RPMI8226 (cell line): ENCODE measurements at regions not wholly inside any gene's neighbourhood (a gene's known extent, or its start where the extent isn't known, plus 50 kb on each side); places are given as distances from the start of the nearest gene placed in this dataset.

Source experiments
- DNase-seq: peaks from one replicate; pipeline ENCODE4 v3.0.0-alpha.2; 2015

DNA sequence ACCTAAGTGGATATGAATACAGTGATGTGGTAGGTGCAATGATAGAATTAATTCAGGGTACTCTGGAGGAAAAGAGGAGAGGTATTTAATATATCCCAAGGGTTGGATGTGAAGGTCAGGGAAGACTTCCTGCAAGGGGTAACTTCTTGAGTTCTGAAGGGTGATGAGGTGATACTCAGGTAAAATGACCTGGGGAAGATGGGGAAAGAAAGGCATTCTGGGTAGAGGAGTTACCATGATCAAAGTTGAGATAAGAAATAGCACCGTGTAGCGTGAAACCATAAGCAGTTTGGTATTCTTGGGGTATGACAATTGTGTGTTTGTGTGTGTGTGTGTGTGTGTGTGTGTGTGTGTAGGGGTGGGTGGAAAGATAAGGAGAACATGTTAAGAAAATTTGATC is 270.4 kb upstream of the LCORL start:
- no peak for DNase-seq

DNA sequence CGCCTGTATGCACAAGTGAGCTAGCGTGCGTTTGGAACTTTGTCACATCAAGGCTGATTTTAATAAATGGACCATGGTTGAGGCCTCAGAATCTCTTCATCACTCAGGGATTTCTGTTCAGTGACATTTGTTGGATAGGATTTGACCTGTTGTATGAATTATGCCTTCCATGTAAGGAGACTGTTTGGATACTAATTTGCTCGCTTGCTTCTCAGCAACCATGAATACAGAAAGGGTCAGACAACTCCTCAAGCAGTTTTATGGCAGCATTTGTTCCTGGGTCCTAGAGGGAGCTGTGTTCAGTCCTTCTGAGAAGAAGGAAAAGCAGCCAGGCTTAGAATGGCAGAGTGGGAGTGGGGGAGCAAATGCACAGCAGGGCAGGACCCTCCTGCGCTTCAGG is 269.7 kb upstream of the LCORL start:
- no peak for DNase-seq

DNA sequence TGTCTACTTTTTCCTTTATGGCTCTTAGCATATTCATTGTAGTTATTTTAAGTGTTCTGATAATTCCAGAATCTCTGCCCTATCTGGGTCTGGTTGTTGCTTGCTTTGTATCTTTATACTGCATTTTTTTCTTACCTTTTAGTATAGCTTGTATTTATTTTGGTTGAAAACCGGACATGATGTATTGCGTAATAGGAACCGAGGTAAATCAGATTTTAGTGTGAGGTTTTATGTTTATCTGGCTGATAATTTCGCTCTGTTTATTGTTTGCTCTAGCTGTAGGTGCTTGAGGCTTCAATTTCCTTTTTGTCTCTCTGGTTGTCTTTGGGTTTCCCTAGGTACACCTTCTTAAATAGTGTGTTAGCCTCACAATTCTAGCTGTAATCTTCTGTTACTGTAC is 263.8 kb upstream of the LCORL start:
- DNase-seq, result no peak

DNA sequence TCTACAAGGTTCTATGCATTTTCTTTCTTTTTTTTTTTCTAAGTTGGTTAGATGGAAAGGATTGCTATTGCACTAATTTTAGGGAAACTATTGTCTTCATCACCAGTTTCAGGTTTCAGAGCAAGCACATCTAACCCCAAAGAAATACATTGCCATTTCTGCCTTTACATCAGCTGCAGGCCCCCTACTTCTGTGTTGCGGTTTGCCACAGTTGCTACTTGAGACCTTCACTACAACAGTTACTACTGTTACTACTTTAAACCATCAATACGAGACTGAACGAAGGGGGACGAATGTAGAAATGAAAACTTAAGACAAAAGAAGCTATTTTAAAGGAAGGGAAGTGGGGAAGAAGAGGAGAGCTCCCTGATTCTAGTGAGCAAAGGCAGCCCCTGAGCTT is 256.7 kb upstream of the LCORL start:
- no peak for DNase-seq

DNA sequence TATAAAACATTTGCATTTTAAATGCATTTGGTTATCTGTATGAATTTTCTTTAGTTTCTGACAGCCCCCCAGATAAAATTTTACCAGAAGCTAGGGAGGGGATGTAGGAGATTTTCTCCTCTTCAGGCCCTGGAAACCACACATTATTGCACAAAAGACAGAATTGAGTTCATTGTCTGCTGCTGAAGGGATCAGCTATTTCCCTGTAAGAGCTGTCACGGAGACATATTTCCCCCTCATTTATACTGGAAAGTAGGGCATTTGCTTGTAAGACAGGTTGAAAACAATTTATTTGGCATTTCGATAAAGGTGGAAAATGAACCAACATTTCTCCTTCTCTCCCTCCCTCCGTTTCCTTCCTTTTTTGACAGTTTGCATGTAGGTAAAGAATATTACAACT is 241.3 kb upstream of the LCORL start:
- no peak for DNase-seq

DNA sequence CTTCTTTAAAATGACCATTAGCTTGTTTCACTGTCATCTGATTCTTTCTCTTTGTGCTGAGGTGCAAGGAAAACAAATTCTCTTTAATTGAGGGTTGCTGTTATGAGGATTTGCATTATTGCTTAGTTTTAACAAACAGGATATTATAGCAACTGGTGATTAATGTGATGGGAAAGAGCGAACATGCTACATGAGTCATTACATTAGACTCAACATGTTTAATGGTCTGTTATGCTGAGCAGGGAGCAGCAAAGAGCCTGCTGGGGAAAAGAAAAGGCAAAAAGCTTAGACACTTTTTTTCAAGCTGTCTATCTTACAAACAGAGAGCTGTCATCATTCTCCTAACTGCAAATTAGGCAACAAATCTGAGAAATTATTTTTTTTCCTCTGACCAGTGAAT is 230.5 kb upstream of the LCORL start:
- DNase-seq, result no peak

DNA sequence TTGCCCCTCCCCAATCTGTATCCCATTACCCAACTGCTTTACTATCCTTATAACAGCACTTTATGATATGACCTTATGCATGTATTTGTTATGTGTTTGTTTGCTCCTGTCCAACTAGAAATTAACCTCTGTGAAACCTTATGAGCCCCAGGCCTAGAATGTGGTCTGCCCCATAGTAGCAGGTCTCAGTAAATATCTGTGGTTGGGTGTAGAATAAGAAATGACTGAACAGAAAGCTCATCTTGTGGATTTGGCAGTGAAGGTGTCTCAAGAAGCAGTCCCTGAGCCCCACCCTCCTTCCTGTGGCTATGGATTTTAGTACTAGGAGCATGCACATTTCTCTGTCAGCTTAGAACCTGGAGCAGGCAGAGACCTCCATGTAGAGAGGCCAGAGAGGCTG is 229.0 kb upstream of the LCORL start:
- no peak for DNase-seq

DNA sequence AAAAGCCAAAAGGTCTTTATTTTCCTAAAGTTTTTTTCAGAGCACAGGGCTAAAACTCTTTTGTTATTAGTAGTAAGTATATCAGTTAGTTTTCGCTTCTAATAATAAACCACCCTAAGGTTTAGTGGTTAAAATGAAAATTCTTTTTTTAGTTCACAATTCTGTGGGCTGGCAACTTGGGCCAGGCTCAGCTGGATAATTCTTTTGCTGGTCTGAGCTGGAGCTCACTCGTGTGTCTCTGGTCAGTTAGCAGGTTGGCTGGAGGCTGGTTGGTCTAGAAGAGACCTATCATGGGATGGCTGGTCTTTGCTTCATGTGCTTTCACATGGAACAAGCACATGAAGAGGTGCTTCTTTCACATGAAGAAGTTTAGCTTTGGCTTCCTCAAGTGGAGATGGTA is 227.1 kb upstream of the LCORL start:
- DNase-seq, result no peak

DNA sequence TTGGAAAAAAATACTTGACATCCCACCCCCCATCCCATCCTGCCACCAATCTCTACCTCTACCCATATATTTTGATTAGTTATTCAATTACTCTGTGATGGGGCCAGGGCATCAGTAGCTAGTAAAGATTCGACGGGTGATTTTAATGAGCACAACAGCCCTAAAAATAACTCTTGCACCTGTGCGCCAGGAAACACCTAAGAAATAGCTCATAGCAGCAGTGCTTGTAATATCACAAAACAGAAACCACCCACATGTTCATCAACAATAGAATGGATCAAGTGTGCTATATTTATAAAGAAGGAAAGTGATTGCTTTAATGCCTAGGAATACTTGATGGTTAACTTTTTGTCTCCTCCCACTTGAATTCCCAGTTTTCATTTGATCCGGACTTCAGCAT is 225.6 kb upstream of the LCORL start:
- DNase-seq, result peak; percentile 35

DNA sequence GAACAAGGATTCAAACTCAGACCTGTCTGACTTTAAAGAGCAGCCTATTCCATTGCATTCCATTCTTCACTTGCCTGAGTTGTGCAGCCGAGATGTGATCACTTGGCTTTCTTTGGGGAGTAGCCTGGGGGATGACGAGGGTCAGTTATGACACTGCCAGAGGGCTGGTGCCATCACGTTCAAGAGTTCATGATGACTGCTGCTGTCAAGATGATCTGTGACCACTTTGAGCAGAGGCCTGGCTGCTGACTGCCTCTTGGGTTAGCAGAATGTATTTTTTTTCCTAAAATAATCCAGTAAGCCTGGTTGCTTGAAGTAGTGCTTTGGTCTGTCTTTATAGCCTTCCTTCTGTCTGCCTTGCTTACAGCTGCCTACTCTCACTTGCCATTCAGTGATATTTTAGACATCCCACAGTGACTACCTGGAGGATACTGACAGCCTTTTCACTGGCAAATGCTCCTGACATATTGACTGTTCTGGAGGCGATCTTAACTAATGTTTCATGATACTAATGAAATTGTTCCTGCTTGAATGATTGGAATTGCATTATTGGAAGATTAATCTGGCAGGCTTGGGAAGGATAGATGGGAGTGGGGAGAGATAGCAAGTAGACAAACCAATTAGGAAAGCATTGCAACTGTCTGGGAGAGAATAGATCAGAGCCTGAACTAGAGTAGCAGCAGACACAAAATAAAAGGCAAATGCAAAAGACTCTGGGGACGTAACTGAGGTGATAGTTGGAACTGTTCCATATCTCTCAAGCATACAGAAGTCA is 221.6 kb upstream of the LCORL start:
- DNase-seq, result no peak

DNA sequence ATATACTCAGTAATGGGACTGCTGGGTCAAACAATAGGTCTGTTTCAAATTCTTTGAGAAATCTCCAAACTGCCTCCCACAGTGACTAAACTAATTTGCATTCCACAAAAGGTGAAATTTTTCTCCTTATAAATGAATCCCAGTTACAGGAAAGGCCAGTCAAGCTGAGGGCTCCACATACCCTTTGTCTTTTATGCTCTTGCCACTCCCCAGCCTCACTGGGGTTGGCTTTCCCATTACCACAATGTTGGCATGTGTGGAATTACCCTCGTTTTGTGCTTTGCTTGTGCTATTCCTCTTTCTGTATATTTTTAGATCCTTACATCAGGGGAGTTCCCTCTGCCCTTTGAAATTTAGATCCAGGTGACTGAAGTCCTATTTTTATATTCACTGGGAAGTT is 220.2 kb upstream of the LCORL start:
- no peak for DNase-seq

DNA sequence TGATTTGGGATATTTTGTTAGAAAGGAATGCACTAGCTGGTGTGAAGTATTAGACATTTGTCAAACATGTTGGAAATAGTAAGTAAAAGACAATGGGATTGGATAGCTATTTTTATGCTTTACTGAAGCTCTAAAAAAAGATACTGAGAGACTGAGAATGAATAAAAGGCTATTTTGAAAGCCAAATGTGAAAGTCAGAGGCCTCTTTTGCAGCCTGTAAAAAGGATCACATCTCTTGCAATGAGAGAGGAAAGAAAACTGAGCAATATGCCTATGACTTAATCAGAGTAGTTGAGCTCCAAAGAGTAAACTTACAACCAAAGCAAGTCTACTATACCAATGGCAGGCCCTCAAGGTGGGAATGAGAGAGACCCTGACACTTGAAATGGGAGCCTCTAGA is 212.6 kb upstream of the LCORL start:
- no peak for DNase-seq

DNA sequence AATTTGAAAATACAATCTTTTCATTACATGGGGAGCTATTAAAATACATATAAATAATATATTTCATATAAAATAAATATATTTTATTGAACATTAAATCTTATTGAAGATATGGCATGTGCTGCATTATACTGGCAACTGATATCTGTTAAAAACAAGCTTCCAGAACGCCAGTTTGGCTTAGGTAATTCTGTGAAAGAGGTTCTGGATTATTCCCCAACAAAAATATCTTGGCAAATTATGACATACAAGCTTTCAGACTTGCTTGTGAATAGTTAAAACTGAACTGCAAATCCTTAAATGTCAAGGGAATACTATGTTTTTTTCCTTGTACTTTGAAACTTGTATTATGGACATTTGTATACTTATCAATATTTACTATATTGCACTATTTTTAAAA is 210.2 kb upstream of the LCORL start:
- no peak for DNase-seq

DNA sequence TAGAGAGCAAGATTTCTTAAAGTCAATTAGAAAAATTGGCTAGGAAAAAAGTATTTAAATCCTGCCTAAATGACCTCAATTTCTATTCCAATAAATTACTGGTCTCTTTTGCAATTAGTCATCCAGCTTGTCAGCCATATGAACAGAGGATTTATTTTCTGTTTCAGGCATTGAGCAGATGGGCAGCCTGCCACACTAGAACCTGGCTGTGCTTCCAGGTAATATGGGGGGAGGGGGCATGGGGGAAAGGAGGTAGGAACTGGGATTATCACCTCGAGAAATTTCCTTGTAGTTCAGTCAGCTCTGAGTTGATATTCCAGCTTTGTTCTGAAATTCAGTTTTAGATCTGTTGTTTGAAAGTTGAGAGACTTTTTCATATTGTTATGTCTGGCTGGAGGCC is 206.3 kb upstream of the LCORL start:
- DNase-seq, result no peak

DNA sequence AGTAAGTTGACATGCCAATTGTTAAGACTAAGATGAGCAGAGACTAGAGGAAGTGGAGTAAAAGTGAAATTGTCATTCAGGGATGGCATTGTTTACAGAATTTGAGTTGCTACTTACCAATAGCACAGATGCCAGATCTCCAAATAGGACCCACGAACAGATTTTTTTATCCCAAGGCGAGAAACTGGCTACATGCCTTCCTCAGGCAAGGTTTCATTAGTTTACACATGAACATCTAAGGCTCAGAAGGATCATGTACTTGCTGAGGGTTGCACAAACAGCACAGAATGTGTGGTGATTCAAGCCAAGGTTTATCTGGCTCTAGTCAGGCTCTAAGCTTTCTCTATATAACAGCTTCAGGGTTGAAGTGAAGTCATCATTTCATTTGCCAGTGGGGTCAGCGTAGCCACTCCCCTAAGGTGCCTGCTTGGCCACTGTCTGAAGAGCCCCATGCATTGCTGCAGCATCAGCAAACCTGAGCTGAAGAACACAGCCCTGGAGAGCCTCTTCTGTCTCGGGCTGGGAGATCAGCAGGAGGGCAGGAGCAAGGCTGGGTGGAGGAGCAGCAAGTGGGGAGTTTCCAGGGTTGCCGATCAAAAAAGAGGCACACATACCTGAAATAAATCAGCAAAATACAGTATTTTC is 193.0 kb upstream of the LCORL start:
- DNase-seq, result peak; percentile 75

DNA sequence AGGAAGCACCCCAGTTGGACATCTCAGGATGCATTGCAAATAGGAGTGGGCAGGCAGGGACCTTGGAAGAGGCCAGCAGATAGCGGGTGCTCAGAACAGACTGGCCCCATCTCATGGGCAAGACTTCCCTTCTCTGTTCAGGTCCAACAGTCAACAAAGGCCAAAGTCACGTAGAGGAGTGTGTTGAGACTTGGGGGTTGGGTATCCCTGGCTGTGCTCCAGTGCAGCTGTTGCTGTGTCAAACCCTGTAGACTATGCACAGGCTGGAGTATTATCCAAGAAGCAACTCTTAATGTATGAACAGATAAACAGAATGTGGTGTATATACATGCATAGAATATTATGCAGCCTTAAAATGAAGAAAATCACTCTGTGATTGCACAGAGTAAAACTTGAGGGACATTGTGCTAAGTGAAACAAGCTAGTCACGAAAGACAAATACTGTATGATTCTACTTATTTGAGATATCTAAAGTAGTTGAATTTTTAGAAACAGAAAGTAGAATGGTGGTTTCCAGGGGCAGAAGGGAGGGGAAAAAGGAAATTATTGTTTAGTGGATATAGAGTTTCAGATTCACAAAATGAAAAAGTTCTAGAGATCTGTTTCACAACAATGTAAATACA is 192.1 kb upstream of the LCORL start:
- DNase-seq, result peak; percentile 54

DNA sequence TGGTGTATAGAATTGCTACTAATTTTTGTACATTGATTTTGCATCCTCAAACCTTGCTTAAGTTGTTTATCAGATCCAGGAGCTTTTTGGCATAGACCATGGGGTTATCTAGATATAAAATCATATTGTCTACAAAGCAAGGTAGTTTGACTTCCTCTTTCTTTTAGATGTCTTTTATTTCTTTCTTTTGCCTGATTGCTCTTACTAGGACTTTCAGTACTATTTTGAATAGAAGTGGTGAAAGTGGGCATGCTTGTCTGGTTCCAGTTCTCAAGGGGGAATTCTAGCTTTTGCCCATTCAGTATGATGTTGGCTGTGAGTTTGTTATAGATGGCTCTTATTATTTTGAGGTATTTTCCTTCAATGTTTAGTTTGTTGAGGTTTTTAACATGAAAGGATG is 187.9 kb upstream of the LCORL start:
- no peak for DNase-seq

DNA sequence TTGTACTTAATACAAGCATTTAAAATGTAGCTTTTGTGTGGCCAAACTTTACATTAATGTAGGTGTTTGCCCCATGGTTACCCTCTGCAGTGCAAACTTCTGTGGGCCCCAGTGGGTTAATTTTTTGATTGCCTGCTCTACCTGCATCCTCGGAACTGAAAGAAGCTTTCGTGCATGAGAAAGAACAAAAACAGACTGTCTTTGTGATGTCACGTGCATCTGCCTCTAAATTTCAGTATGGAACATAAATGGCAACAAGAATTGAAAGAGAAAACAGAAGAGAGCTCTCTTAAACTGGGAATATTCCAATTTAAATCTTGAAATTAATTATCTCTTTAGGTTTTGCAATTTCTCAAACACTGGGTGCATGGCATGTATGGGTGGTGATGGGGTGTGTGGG is 182.4 kb upstream of the LCORL start:
- no peak for DNase-seq

DNA sequence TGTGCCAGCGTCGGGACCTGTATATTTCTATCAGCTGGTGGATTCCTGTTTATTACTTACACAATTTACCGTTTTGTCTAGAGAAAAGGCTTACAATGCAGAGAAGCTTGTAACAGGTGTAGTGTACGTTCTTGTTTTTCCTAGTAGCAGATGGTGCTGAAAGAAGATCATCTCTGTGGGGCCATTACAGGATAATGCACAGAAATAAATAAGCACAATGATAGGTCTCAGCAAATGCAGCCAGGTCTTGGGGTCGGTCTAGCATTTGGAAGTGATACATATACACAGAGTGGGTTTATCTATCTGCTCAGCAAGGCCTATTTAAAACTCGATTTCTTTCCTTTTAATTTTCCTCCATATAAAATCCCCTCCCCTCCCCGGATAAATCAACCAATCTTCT is 180.9 kb upstream of the LCORL start:
- DNase-seq, result no peak

DNA sequence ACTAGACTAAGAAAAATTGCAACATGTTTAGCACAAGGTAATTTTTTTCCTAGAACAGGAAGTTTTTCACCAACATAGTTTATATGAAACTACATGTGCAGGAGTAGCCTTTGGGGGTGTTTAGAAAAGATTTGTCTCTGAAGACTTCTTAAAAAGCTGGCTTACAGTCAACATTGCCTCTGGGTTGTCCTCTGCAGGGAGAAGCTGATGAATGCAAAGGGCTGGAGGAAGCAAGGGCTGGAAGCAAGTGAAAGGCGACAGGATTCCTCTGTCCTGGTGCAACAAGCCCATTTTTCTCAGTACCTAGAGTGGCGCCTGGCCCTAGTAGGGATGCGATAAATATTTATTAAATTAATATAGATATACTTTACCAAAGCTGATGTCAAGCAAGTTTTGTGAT is 180.3 kb upstream of the LCORL start:
- DNase-seq, result no peak

DNA sequence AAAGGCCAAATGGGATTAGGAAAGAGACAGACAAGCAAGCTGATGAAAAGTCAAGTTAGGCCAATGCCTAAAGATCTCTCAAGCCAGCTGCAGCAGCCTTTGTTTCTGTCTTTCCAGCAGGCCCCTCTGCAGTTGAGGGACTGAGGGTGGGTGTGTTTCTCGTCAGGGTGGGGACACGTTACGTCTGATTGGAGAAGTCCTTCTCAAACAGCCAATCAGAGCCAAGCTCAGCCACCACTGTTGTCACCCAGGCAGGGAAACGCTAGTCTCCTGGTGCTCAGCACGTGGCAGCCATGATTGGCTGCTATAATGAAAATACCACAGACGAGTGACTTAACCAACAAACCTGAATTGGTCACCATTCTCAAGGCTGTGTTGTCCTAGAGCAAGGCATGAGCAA is 177.1 kb upstream of the LCORL start:
- no peak for DNase-seq

DNA sequence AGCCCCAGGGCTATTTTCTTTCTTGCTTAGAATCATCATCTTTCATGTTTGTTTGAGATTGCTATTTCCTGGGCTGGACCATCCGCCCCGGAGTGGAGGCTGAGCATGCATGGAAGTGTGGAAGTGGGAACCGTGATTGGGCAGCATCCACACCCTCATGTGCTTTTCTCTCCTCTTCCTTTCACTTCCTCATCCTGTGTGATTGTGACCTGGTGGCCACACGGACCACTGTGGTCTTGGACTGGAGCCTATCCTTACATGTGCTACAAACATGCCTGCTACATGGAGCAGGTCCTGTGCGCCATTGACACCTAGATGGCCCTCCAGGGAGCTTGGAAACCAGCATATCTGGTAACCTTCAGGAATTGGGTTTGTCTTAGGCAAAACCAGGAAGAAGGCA is 175.9 kb upstream of the LCORL start:
- DNase-seq, result peak; percentile 22

DNA sequence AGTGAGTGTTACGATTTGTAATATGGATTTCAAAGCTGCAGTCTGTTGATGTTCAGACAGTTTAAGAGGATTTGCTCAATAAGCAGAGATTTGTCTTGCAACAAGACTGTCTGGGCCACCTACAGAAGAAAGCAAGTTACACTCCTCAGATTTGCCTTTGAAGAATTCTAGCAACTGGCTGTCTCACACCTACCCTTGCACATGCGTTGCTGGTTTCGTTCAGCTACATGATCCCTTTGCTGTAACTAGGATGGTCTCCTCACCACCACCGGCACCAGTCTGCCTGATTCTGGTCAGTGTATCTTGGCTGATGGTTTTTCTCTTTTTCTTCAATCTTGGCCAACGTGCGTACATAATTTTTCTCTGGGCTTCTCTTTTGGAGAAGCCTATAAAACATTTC is 172.7 kb upstream of the LCORL start:
- DNase-seq, result no peak

DNA sequence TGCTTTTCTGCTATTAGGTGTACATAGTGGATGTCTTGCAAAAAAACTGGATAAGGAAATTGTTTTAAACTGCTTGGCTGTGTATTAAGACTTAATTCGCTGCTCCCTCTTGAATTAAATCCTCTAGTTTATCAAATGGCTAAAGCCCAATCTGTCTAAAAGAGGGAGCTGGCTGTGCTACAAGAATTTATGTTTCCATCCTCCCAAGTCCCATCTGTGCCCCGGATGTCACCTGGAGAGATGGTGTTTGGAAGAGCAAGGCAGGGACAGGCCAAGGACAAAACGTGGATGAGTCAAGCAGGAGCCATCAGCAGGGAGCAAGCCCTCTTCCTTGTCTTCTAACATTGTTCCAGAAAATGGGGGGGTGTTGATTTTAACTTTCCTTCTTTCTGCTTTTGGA is 171.3 kb upstream of the LCORL start:
- no peak for DNase-seq

DNA sequence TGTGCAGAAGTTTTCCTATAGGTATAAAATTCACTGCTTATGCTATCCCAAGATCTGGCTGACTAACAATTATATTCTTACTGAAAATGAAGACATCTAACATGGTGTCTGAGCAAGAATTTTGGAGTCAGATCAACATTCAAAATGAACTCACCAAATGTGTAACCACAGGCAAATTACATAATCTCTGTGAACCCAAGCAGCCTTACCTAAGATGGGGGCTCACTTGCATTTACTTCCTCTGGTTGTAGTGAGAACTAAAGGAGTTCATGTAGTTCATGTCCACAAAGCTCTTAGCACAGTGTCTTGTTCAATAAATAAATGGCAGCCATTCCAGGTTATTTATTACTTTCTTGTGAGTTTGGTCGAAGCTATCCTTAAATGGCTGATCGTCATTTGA is 163.9 kb upstream of the LCORL start:
- no peak for DNase-seq
